BLaER1 (cell line): ENCODE measurements at regions not wholly inside any gene's neighbourhood (a gene's known extent, or its start where the extent isn't known, plus 50 kb on each side); places are given as distances from the start of the nearest gene placed in this dataset.
"Not testable (repeated sequence)": the region's sequence is repeated elsewhere in the genome, so short reads cannot be mapped to it uniquely, and the experiment has no call there.

Experiments
- H3K27ac ChIP-seq: shearing (Covaris generic); formaldehyde crosslinking; 2 replicates; pipeline ENCODE4 v1.8.1; 2022
- H3K27me3 ChIP-seq: shearing (Covaris generic); formaldehyde crosslinking; 2 replicates; pipeline ENCODE4 v1.8.1; 2022
- H3K36me3 ChIP-seq: shearing (Covaris generic); formaldehyde crosslinking; 2 replicates; pipeline ENCODE4 v1.8.1; 2022
- H3K4me1 ChIP-seq: shearing (Covaris generic); formaldehyde crosslinking; 2 replicates; pipeline ENCODE4 v1.8.1; 2022
- H3K4me2 ChIP-seq: shearing (Covaris generic); formaldehyde crosslinking; 2 replicates; pipeline ENCODE4 v1.8.1; 2022
- H3K4me3 ChIP-seq: shearing (Covaris generic); formaldehyde crosslinking; 2 replicates; pipeline ENCODE4 v1.8.1; 2022
- H3K9ac ChIP-seq: shearing (Covaris generic); formaldehyde crosslinking; 2 replicates; pipeline ENCODE4 v1.8.1; 2022
- H3K9me3 ChIP-seq: shearing (Covaris generic); formaldehyde crosslinking; 2 replicates; pipeline ENCODE4 v1.8.1; 2022
- H4K20me1 ChIP-seq: shearing (Covaris generic); formaldehyde crosslinking; 2 replicates; pipeline ENCODE4 v1.8.1; 2022
- Cebpa-rat ChIP-seq: shearing (Covaris generic); IDR thresholded peaks from 2 replicates; pipeline ENCODE4 v1.8.1; 2022

GRCh38 chr5:13215806-13216205, 728.7 kb downstream of the DNAH5 start:
- no peak overlapping the region for H3K9ac ChIP-seq
- H3K27me3 ChIP-seq = no peaks in the 10 kb centered on the region
- no peaks in the 10 kb centered on the region for H3K9me3 ChIP-seq
- no peak overlapping the region for H3K4me2 ChIP-seq
- no peak overlapping the region for H3K27ac ChIP-seq
- H3K4me3 ChIP-seq = no peak overlapping the region
- no peaks in the 10 kb centered on the region for H3K36me3 ChIP-seq
- H3K4me1 ChIP-seq = no peaks in the 10 kb centered on the region
- TF ChIP-seq Cebpa-rat = no peak
- H4K20me1 ChIP-seq = no peaks in the 10 kb centered on the region

- TF ChIP-seq Cebpa-rat = no peak
- Histone ChIP-seq H3K4me1 (no peaks in the 10 kb centered on the region), H3K36me3 (no peaks in the 10 kb centered on the region), H3K9me3 (no peaks in the 10 kb centered on the region), H3K4me3 (no peak overlapping the region), H4K20me1 (no peaks in the 10 kb centered on the region), H3K27me3 (no peaks in the 10 kb centered on the region), H3K9ac (no peak overlapping the region), H3K4me2 (no peak overlapping the region), H3K27ac (no peak overlapping the region)
Observed at GRCh38 chr5:13215370-13215769, 729.1 kb downstream of the DNAH5 start.

- Histone ChIP-seq H3K4me2 (no peak overlapping the region), H4K20me1 (no peaks in the 10 kb centered on the region), H3K4me1 (no peaks in the 10 kb centered on the region), H3K4me3 (no peak overlapping the region), H3K36me3 (no peaks in the 10 kb centered on the region), H3K27me3 (no peaks in the 10 kb centered on the region), H3K9me3 (no peaks in the 10 kb centered on the region), H3K9ac (no peak overlapping the region), H3K27ac (no peak overlapping the region)
- no peak for TF ChIP-seq Cebpa-rat
Observed at GRCh38 chr5:13214182-13214581, 730.3 kb downstream of the DNAH5 start.

- Histone ChIP-seq H3K4me1 (no peaks in the 10 kb centered on the region), H3K4me3 (no peak overlapping the region), H3K4me2 (no peak overlapping the region), H3K9me3 (no peaks in the 10 kb centered on the region), H3K27me3 (no peaks in the 10 kb centered on the region), H4K20me1 (no peaks in the 10 kb centered on the region), H3K27ac (no peak overlapping the region), H3K9ac (no peak overlapping the region), H3K36me3 (no peaks in the 10 kb centered on the region)
- TF ChIP-seq Cebpa-rat = no peak
Observed at GRCh38 chr5:13212886-13213285, 731.6 kb downstream of the DNAH5 start.

- Histone ChIP-seq H4K20me1 (no peaks in the 10 kb centered on the region), H3K27me3 (no peaks in the 10 kb centered on the region), H3K9ac (no peak overlapping the region), H3K27ac (no peak overlapping the region), H3K4me3 (no peak overlapping the region), H3K9me3 (no peaks in the 10 kb centered on the region), H3K36me3 (no peaks in the 10 kb centered on the region), H3K4me1 (no peaks in the 10 kb centered on the region), H3K4me2 (no peak overlapping the region)
- no peak for TF ChIP-seq Cebpa-rat
Observed at GRCh38 chr5:13211064-13211463, 733.4 kb downstream of the DNAH5 start.

- no peak for TF ChIP-seq Cebpa-rat
- no peak overlapping the region for H3K4me3 ChIP-seq
- H3K4me2 ChIP-seq = no peak overlapping the region
- no peaks in the 10 kb centered on the region for H3K4me1 ChIP-seq
- no peak overlapping the region for H3K9ac ChIP-seq
- no peaks in the 10 kb centered on the region for H4K20me1 ChIP-seq
- H3K27me3 ChIP-seq = no peaks in the 10 kb centered on the region
- H3K36me3 ChIP-seq = no peaks in the 10 kb centered on the region
- H3K27ac ChIP-seq = no peak overlapping the region
- no peaks in the 10 kb centered on the region for H3K9me3 ChIP-seq
Observed at GRCh38 chr5:13207112-13207511, 737.4 kb downstream of the DNAH5 start.

GRCh38 chr5:13201022-13201421, 743.5 kb downstream of the DNAH5 start:
- Histone ChIP-seq H3K27me3 (no peaks in the 10 kb centered on the region), H4K20me1 (no peaks in the 10 kb centered on the region), H3K4me2 (no peak overlapping the region), H3K36me3 (no peaks in the 10 kb centered on the region), H3K4me3 (no peak overlapping the region), H3K9ac (no peak overlapping the region), H3K4me1 (no peaks in the 10 kb centered on the region), H3K9me3 (no peaks in the 10 kb centered on the region), H3K27ac (no peak overlapping the region)
- no peak for TF ChIP-seq Cebpa-rat

- not testable (repeated sequence) for H4K20me1 ChIP-seq, H3K27me3 ChIP-seq, H3K4me1 ChIP-seq, H3K4me2 ChIP-seq, H3K9me3 ChIP-seq, H3K36me3 ChIP-seq, H3K9ac ChIP-seq, H3K27ac ChIP-seq, H3K4me3 ChIP-seq
Observed at GRCh38 chr5:13198226-13198625, 746.3 kb downstream of the DNAH5 start.

GRCh38 chr5:13189532-13189931, 755.0 kb downstream of the DNAH5 start:
- Histone ChIP-seq H3K4me1 (no peaks in the 10 kb centered on the region), H3K4me3 (no peak overlapping the region)

GRCh38 chr5:13188371-13188770, 756.1 kb downstream of the DNAH5 start:
- Histone ChIP-seq H3K4me3 (no peak overlapping the region), H3K9me3 (no peaks in the 10 kb centered on the region), H3K4me2 (no peak overlapping the region), H4K20me1 (no peaks in the 10 kb centered on the region), H3K9ac (no peak overlapping the region), H3K4me1 (no peaks in the 10 kb centered on the region), H3K27me3 (no peaks in the 10 kb centered on the region), H3K36me3 (no peaks in the 10 kb centered on the region), H3K27ac (no peak overlapping the region)
- no peak for TF ChIP-seq Cebpa-rat

More at GRCh38 chr5:13189532-13189931, 755.0 kb downstream of the DNAH5 start:
- TF ChIP-seq Cebpa-rat = no peak
- no peak overlapping the region for H3K9ac ChIP-seq
- no peak overlapping the region for H3K27ac ChIP-seq
- no peaks in the 10 kb centered on the region for H3K9me3 ChIP-seq
- no peak overlapping the region for H3K4me2 ChIP-seq
- H3K36me3 ChIP-seq = no peaks in the 10 kb centered on the region
- H3K27me3 ChIP-seq = no peaks in the 10 kb centered on the region
- no peaks in the 10 kb centered on the region for H4K20me1 ChIP-seq

GRCh38 chr5:13187186-13187585, 757.3 kb downstream of the DNAH5 start:
- no peak for TF ChIP-seq Cebpa-rat
- H3K9ac ChIP-seq = no peak overlapping the region
- no peak overlapping the region for H3K4me2 ChIP-seq
- H3K4me3 ChIP-seq = no peak overlapping the region
- H3K9me3 ChIP-seq = no peaks in the 10 kb centered on the region
- H3K27me3 ChIP-seq = no peaks in the 10 kb centered on the region
- H3K36me3 ChIP-seq = no peaks in the 10 kb centered on the region
- H3K27ac ChIP-seq = no peak overlapping the region
- no peaks in the 10 kb centered on the region for H4K20me1 ChIP-seq
- no peaks in the 10 kb centered on the region for H3K4me1 ChIP-seq
